HG03108 (cell line): ENCODE measurements at regions not wholly inside any gene's neighbourhood (a gene's known extent, or its start where the extent isn't known, plus 50 kb on each side); places are given as distances from the start of the nearest gene placed in this dataset.

ENCODE experiments used
- ATAC-seq: cut with Tn5 transposase; IDR thresholded peaks from one replicate; pipeline ENCODE4 v1.9.1; 2021; ENCODE audit warnings: moderate library complexity; ENCODE audit not compliant: unreplicated experiment

- no peak for ATAC-seq
Observed at GRCh38 chr3:188940573-188940932, 231.2 kb upstream of the TPRG1 start.

GRCh38 chr3:188941103-188941502 lies 230.7 kb upstream of the TPRG1 start:
- ATAC-seq, result no peak

GRCh38 chr3:188942191-188942590 lies 229.6 kb upstream of the TPRG1 start:
- no peak for ATAC-seq

- no peak for ATAC-seq
Observed at GRCh38 chr3:188943591-188943990, 228.2 kb upstream of the TPRG1 start.

- ATAC-seq, result no peak
Observed at GRCh38 chr3:188944108-188944507, 227.7 kb upstream of the TPRG1 start.

- ATAC-seq, result no peak
Observed at GRCh38 chr3:188946351-188947240, 225.2 kb upstream of the TPRG1 start.

GRCh38 chr3:188947401-188948280 lies 224.1 kb upstream of the TPRG1 start:
- ATAC-seq, result no peak

GRCh38 chr3:188948281-188948996 lies 223.3 kb upstream of the TPRG1 start:
- no peak for ATAC-seq

GRCh38 chr3:188948997-188949389 lies 222.8 kb upstream of the TPRG1 start:
- no peak for ATAC-seq

GRCh38 chr3:188949456-188949855 lies 222.3 kb upstream of the TPRG1 start:
- no peak for ATAC-seq

GRCh38 chr3:188949996-188950395 lies 221.8 kb upstream of the TPRG1 start:
- no peak for ATAC-seq

- ATAC-seq, result no peak
Observed at GRCh38 chr3:188950832-188951489, 220.8 kb upstream of the TPRG1 start.

GRCh38 chr3:188951734-188952133 lies 220.0 kb upstream of the TPRG1 start:
- no peak for ATAC-seq

GRCh38 chr3:188954590-188955208 lies 217.1 kb upstream of the TPRG1 start:
- peak; percentile 47 for ATAC-seq

- ATAC-seq, result no peak
Observed at GRCh38 chr3:188955919-188956318, 215.9 kb upstream of the TPRG1 start.

- no peak for ATAC-seq
Observed at GRCh38 chr3:188956839-188957489, 214.8 kb upstream of the TPRG1 start.

GRCh38 chr3:188959013-188959412 lies 212.8 kb upstream of the TPRG1 start:
- no peak for ATAC-seq

GRCh38 chr3:188962253-188963247 lies 209.2 kb upstream of the TPRG1 start:
- no peak for ATAC-seq

- ATAC-seq, result no peak
Observed at GRCh38 chr3:188964957-188965356, 206.8 kb upstream of the TPRG1 start.
